HepG2 (cell line): ENCODE measurements at regions not wholly inside any gene's neighbourhood (a gene's known extent, or its start where the extent isn't known, plus 50 kb on each side); places are given as distances from the start of the nearest gene placed in this dataset.

Experiments used
- ATAC-seq: fragments of 200-7000 bp; cut with Tn5 transposase; 3 replicates; pipeline ENCODE4 v1.9.1; 2020; ENCODE audit warnings: mild to moderate bottlenecking, moderate library complexity
- BruUV-seq: library from RNA; stranded (reverse); fragments of 400-500 nt; replicated peaks from 2 replicates; lab custom pipeline; 2021; lab: Mats Ljungman, UMichigan
- CTCF ChIA-PET: fragments of 300-600 bp; formaldehyde crosslinking; extraction: SDS; loops from one replicate; lab custom pipeline; 2021; ENCODE audit warnings: low total read pairs, inconsistent platforms, low intra/inter-chr PET ratio; lab: Yijun Ruan, JAX
- POLR2A ChIA-PET: fragments of 350-600 bp; sonication (Branson Sonifier 250); formaldehyde crosslinking; loops from one replicate; lab custom pipeline; 2020; ENCODE audit warnings: antibody characterized with exemption, inconsistent platforms; lab: Yijun Ruan, JAX
- DNase-seq: peaks from one replicate; pipeline ENCODE4 v3.0.0-alpha.2; 2015; ENCODE audit warnings: low spot score
- FAIRE-seq: peaks from 3 replicates; lab custom pipeline; 2011; peaks lifted over from hg19 to GRCh38; lab: Jason Lieb, UNC
- H2AFZ ChIP-seq: one replicate; pipeline ENCODE4 v1.6.1; 2011; ENCODE audit warnings: low read length, inconsistent platforms
- H3K27ac ChIP-seq: fragments of 300-600 bp; 3 replicates; pipeline ENCODE4 v1.8.0; 2011; ENCODE audit warnings: mixed run types, mild to moderate bottlenecking, mixed read lengths, low read length, inconsistent platforms; ENCODE audit not compliant: insufficient read depth; ENCODE audit errors: extremely low read length
- H3K27me3 ChIP-seq, 2 experiments: fragments of 200-600 bp in 1 of 2; 2 replicates in 1 of 2; 3 replicates in 1 of 2; pipeline versions ENCODE4 v1.6.0 to v1.8.0; 2011; ENCODE audit warnings: low read length in 2 of 2, mild to moderate bottlenecking in 2 of 2, moderate library complexity in 2 of 2, inconsistent platforms in 1 of 2; ENCODE audit not compliant: insufficient read depth in 2 of 2, control insufficient read depth in 1 of 2
- H3K36me3 ChIP-seq, 2 experiments: fragments of 200-600 bp in 1 of 2; replicated peaks in 1 of 2; 2 replicates in 1 of 2; 3 replicates in 1 of 2; pipeline versions ENCODE4 v1.5.1 to v1.8.0; 2011; ENCODE audit warnings: low read length in 2 of 2, inconsistent platforms in 1 of 2; ENCODE audit not compliant: insufficient read depth in 2 of 2, control insufficient read depth in 1 of 2
- H3K4me1 ChIP-seq: 2 replicates; pipeline ENCODE4 v1.5.1; 2012; ENCODE audit warnings: low read length, inconsistent platforms; ENCODE audit not compliant: insufficient read depth
- H3K4me2 ChIP-seq: 2 replicates; pipeline ENCODE4 v1.6.0; 2011; ENCODE audit warnings: low read depth, low read length, inconsistent platforms
- H3K4me3 ChIP-seq, 3 experiments: fragments of 200-600 bp in 1 of 3; sonication (generic), shearing (Covaris generic) in 1 of 3; replicated peaks in 1 of 3; 2 replicates each; pipeline ENCODE4 v1.5.1; 2011 to 2016; ENCODE audit warnings: low read length in 3 of 3, inconsistent platforms in 2 of 3, low read depth in 2 of 3, mild to moderate bottlenecking in 2 of 3, control low read depth in 1 of 3, mixed read lengths in 1 of 3; ENCODE audit not compliant: insufficient read depth in 1 of 3
- H3K79me2 ChIP-seq: one replicate; pipeline ENCODE4 v1.6.1; 2011; ENCODE audit warnings: low read length, inconsistent platforms; ENCODE audit not compliant: insufficient read depth
- H3K9ac ChIP-seq: 2 replicates; pipeline ENCODE4 v1.6.0; 2011; ENCODE audit warnings: mild to moderate bottlenecking, low read depth, low read length, inconsistent platforms; ENCODE audit not compliant: insufficient read depth
- H3K9me3 ChIP-seq: 2 replicates; pipeline ENCODE4 v1.5.1; 2012; ENCODE audit warnings: mild to moderate bottlenecking, low read length
- H4K20me1 ChIP-seq: 2 replicates; pipeline ENCODE4 v1.6.0; 2011; ENCODE audit warnings: inconsistent platforms, mild to moderate bottlenecking, low read length, moderate library complexity; ENCODE audit not compliant: insufficient read depth
- CENPX ChIP-seq: sonication (generic); formaldehyde crosslinking; IDR thresholded peaks from 2 replicates; pipeline ENCODE4 v1.9.0; 2021; ENCODE audit warnings: mild to moderate bottlenecking, missing genetic modification reagents, moderate library complexity
- DDIT3 ChIP-seq: sonication (generic); formaldehyde crosslinking; IDR thresholded peaks from 2 replicates; pipeline ENCODE4 v1.4.0; 2020; ENCODE audit warnings: mild to moderate bottlenecking, missing genetic modification reagents
- HDAC1 ChIP-seq: sonication (generic); formaldehyde crosslinking; IDR thresholded peaks from 2 replicates; pipeline ENCODE4 v1.5.1; 2020; ENCODE audit warnings: mild to moderate bottlenecking, missing genetic modification reagents
- KDM1A ChIP-seq: IDR thresholded peaks from 2 replicates; pipeline ENCODE4 v1.6.1; 2016; ENCODE audit warnings: missing compliant biosample characterization
- PBX2 ChIP-seq: IDR thresholded peaks from 2 replicates; pipeline ENCODE4 v1.6.1; 2016; ENCODE audit warnings: control low read depth
- SMAD3 ChIP-seq: sonication (generic); formaldehyde crosslinking; IDR thresholded peaks from 2 replicates; pipeline ENCODE4 v1.4.0; 2020; ENCODE audit warnings: missing genetic modification reagents
- SP140L ChIP-seq: sonication (generic); formaldehyde crosslinking; IDR thresholded peaks from 2 replicates; pipeline ENCODE4 v1.4.0; 2020; ENCODE audit warnings: missing genetic modification reagents, borderline replicate concordance
- SPEN ChIP-seq: sonication (generic); formaldehyde crosslinking; IDR thresholded peaks from 2 replicates; pipeline ENCODE4 v1.5.1; 2020; ENCODE audit warnings: low read depth, mild to moderate bottlenecking, missing genetic modification reagents
- TBL1XR1 ChIP-seq: fragments of 150-350 bp; IDR thresholded peaks from 2 replicates; pipeline ENCODE4 v1.6.1; 2014; ENCODE audit warnings: borderline replicate concordance, low read length; ENCODE audit not compliant: partially characterized antibody
- TEF ChIP-seq: sonication (generic); formaldehyde crosslinking; IDR thresholded peaks from 2 replicates; pipeline ENCODE4 v1.5.0; 2020; ENCODE audit warnings: missing genetic modification reagents
- ZBTB26 ChIP-seq: IDR thresholded peaks from 2 replicates; pipeline ENCODE4 v1.6.1; 2016; ENCODE audit warnings: missing compliant biosample characterization, missing genetic modification reagents, borderline replicate concordance
- ZFP37 ChIP-seq: sonication (generic); formaldehyde crosslinking; IDR thresholded peaks from 2 replicates; pipeline ENCODE4 v1.4.0; 2020; ENCODE audit warnings: missing genetic modification reagents, borderline replicate concordance
- ZKSCAN5 ChIP-seq: sonication (generic); formaldehyde crosslinking; IDR thresholded peaks from 2 replicates; pipeline ENCODE4 v1.5.1; 2020; ENCODE audit warnings: mild to moderate bottlenecking, missing genetic modification reagents
- ZNF629 ChIP-seq: sonication (generic); formaldehyde crosslinking; conservative IDR thresholded peaks from 2 replicates; pipeline ENCODE4 v1.5.0; 2020; ENCODE audit warnings: missing genetic modification reagents
- ZNF883 ChIP-seq: sonication (generic); formaldehyde crosslinking; IDR thresholded peaks from 2 replicates; pipeline ENCODE4 v1.5.1; 2020; ENCODE audit warnings: mild to moderate bottlenecking, missing genetic modification reagents; ENCODE audit errors: not compliant biosample characterization
- WGBS: methylation state at CpG from one replicate; pipeline ENCODE4 v1.1.6; 2017; ENCODE audit warnings: low lambda C conversion rate; 5-methylcytosine and 5-hydroxymethylcytosine counted together
- in situ Hi-C: cut with HindIII; loops from 2 replicates; pipeline ENCODE4 v1.10.0; 2017; ENCODE audit warnings: low pct_unique_long_range_greater_than_20kb; ENCODE audit not compliant: extremely low pct_ligation_motif_present
- intact Hi-C: fragments of 100-400 bp; cut with micrococcal nuclease; formaldehyde crosslinking; loops from one replicate; pipeline ENCODE4 v1.10.0; 2022; ENCODE audit not compliant: unreplicated experiment

- Histone ChIP-seq H3K9me3 (no peaks in the 10 kb centered on the region), H3K9ac (no peak overlapping the region), H3K79me2 (no peaks in the 10 kb centered on the region), H3K4me2 (no peak overlapping the region), H3K4me1 (no peaks in the 10 kb centered on the region), H3K36me3 (no peaks in the 10 kb centered on the region), H4K20me1 (no peaks in the 10 kb centered on the region), H2AFZ (no peak overlapping the region), H3K27me3 (no peaks in the 10 kb centered on the region), H3K27ac (no peak overlapping the region), H3K4me3 (no peak overlapping the region)
- TF ChIP-seq TEF (CRISPR knock-in tag) (no peak), TBL1XR1 (no peak), HDAC1 (no peak), SPEN (CRISPR knock-in tag) (no peak)
- ChIA-PET POLR2A (no interaction called here), CTCF (no interaction called here)
- no peak for DNase-seq
- intact Hi-C loops (no loop called here), in situ Hi-C loops (no loop called here)
- no peak for ATAC-seq
- FAIRE-seq = no peak
- no TSS peak for BruUV-seq
- WGBS = 10% methylated on average over 5 of the region's 5 CpGs
These were observed 237.0 kb downstream of the KIF4B start for GRCh38 chr5:155250596-155250995.

- DNase-seq (no peak), FAIRE-seq (no peak), ATAC-seq (no peak)
- intact Hi-C loops = no loop called here
- no peak overlapping the region for H2AFZ ChIP-seq
- H3K27ac ChIP-seq = no peak overlapping the region
- H3K9ac ChIP-seq = no peak overlapping the region
- no peak overlapping the region for H3K4me3 ChIP-seq
- H3K4me2 ChIP-seq = no peak overlapping the region
- POLR2A ChIA-PET = no interaction called here
- CTCF ChIA-PET = no interaction called here
- BruUV-seq = no TSS peak
- H4K20me1 ChIP-seq = no peaks in the 10 kb centered on the region
- H3K79me2 ChIP-seq = no peaks in the 10 kb centered on the region
- H3K4me1 ChIP-seq = no peaks in the 10 kb centered on the region
- in situ Hi-C loops = no loop called here
- no peaks in the 10 kb centered on the region for H3K36me3 ChIP-seq
- no peaks in the 10 kb centered on the region for H3K27me3 ChIP-seq
- no peaks in the 10 kb centered on the region for H3K9me3 ChIP-seq
- TF ChIP-seq CENPX (no peak), ZFP37 (CRISPR knock-in tag) (no peak), SMAD3 (no peak), ZKSCAN5 (CRISPR knock-in tag) (no peak), ZNF629 (CRISPR knock-in tag) (no peak), SP140L (CRISPR knock-in tag) (no peak), ZNF883 (CRISPR knock-in tag) (no peak), ZBTB26 (no peak), PBX2 (no peak), KDM1A (CRISPR knock-in tag) (no peak), DDIT3 (CRISPR knock-in tag) (no peak)
These were observed 238.5 kb downstream of the KIF4B start for GRCh38 chr5:155252025-155252424.
